GM23338 (cell line): ENCODE measurements at regions not wholly inside any gene's neighbourhood (a gene's known extent, or its start where the extent isn't known, plus 50 kb on each side); places are given as distances from the start of the nearest gene placed in this dataset.

Source experiments
- ATAC-seq: fragments of 200-7000 bp; cut with Tn5 transposase; 3 replicates; pipeline ENCODE4 v1.9.1; 2020
- DNase-seq: peaks from one replicate; pipeline ENCODE4 v3.0.0-alpha.2; 2015; ENCODE audit warnings: low spot score
- H2AFZ ChIP-seq: fragments of 200-600 bp; sonication (generic); 2 replicates; pipeline ENCODE4 v1.8.0; 2016; ENCODE audit warnings: antibody characterized with exemption, mild to moderate bottlenecking, moderate library complexity
- H3F3A ChIP-seq: fragments of 200-600 bp; sonication (generic); replicated peaks from 2 replicates; pipeline ENCODE4 v1.8.0; 2017; ENCODE audit warnings: antibody characterized with exemption, mixed run types, low read depth
- H3K27ac ChIP-seq: fragments of 200-600 bp; sonication (generic); 2 replicates; pipeline ENCODE4 v1.6.1; 2016; ENCODE audit warnings: low read depth
- H3K27me3 ChIP-seq: fragments of 200-600 bp; sonication (generic); 2 replicates; pipeline ENCODE4 v1.8.0; 2016; ENCODE audit warnings: mild to moderate bottlenecking, mixed run types, moderate library complexity; ENCODE audit not compliant: insufficient read depth
- H3K36me3 ChIP-seq: fragments of 200-600 bp; sonication (generic); 2 replicates; pipeline ENCODE4 v1.8.0; 2016; ENCODE audit warnings: mild to moderate bottlenecking; ENCODE audit not compliant: insufficient read depth
- H3K4me1 ChIP-seq: fragments of 200-600 bp; sonication (generic); 2 replicates; pipeline ENCODE4 v1.8.0; 2016; ENCODE audit warnings: mild to moderate bottlenecking, moderate library complexity; ENCODE audit not compliant: insufficient read depth
- H3K4me2 ChIP-seq: fragments of 200-600 bp; sonication (generic); 2 replicates; pipeline ENCODE4 v1.7.1; 2017; ENCODE audit warnings: mixed run types
- H3K4me3 ChIP-seq: fragments of 200-600 bp; sonication (generic); 2 replicates; pipeline ENCODE4 v1.6.1; 2016; ENCODE audit warnings: mixed run types
- H3K79me2 ChIP-seq: fragments of 200-600 bp; sonication (generic); replicated peaks from 2 replicates; pipeline ENCODE4 v1.8.0; 2017; ENCODE audit warnings: mild to moderate bottlenecking; ENCODE audit not compliant: insufficient read depth
- H3K9me2 ChIP-seq: fragments of 200-600 bp; sonication (generic); 2 replicates; pipeline ENCODE4 v1.8.0; 2017; ENCODE audit not compliant: insufficient read depth
- H4K20me1 ChIP-seq: fragments of 200-600 bp; sonication (generic); replicated peaks from 2 replicates; pipeline ENCODE4 v1.8.0; 2017; ENCODE audit warnings: mild to moderate bottlenecking; ENCODE audit not compliant: insufficient read depth
- H3K27ac Mint-ChIP-seq: 2 replicates; pipeline ENCODE4 v1.8.0; 2020; ENCODE audit warnings: inconsistent platforms, mild to moderate bottlenecking, moderate library complexity, mixed read lengths
- H3K27me3 Mint-ChIP-seq: 3 replicates; pipeline ENCODE4 v1.8.0; 2022; ENCODE audit warnings: low read depth, mild to moderate bottlenecking, moderate library complexity, mixed read lengths, inconsistent platforms; ENCODE audit not compliant: insufficient read depth, poor library complexity
- H3K36me3 Mint-ChIP-seq: 3 replicates; pipeline ENCODE4 v1.8.0; 2021; ENCODE audit warnings: low read depth, mild to moderate bottlenecking, inconsistent platforms, moderate library complexity, mixed read lengths
- H3K4me1 Mint-ChIP-seq: 3 replicates; pipeline ENCODE4 v1.8.0; 2020; ENCODE audit warnings: mild to moderate bottlenecking, inconsistent platforms, mixed read lengths
- H3K4me3 Mint-ChIP-seq: 3 replicates; pipeline ENCODE4 v1.8.0; 2021; ENCODE audit warnings: moderate library complexity, mild to moderate bottlenecking, inconsistent platforms, mixed read lengths
- H3K9me3 Mint-ChIP-seq: 3 replicates; pipeline ENCODE4 v1.8.0; 2020; ENCODE audit warnings: moderate library complexity, mild to moderate bottlenecking, inconsistent platforms, mixed read lengths
- CREB1 ChIP-seq: fragments of 250-450 bp; sonication (Bioruptor Pico); IDR thresholded peaks from 2 replicates; pipeline ENCODE4 v1.5.0; 2020; ENCODE audit warnings: low read depth, mild to moderate bottlenecking, moderate library complexity
- ETS1 ChIP-seq: IDR thresholded peaks from 2 replicates; pipeline ENCODE4 v1.6.1; 2016; ENCODE audit warnings: antibody characterized with exemption
- EZH2phosphoT487 ChIP-seq: fragments of 200-600 bp; sonication (generic); IDR thresholded peaks from one replicate; pipeline ENCODE4 v1.8.1; 2018; ENCODE audit warnings: antibody characterized with exemption; ENCODE audit not compliant: unreplicated experiment
- REST ChIP-seq: IDR thresholded peaks from one replicate; pipeline ENCODE4 v1.6.1; 2018; ENCODE audit warnings: antibody characterized with exemption; ENCODE audit not compliant: unreplicated experiment
- STAT1 ChIP-seq: IDR thresholded peaks from one replicate; pipeline ENCODE4 v1.6.1; 2016; ENCODE audit warnings: antibody characterized with exemption; ENCODE audit not compliant: unreplicated experiment
- ZNF331 ChIP-seq: fragments of 250-450 bp; sonication (Bioruptor Pico); IDR thresholded peaks from 2 replicates; pipeline ENCODE4 v1.5.0; 2020; ENCODE audit warnings: low read depth, mild to moderate bottlenecking, moderate library complexity
- TF ChIP-seq, protein P1 (sequence below), 2 experiments: fragments of 200-600 bp in 1 of 2; sonication (generic) in 1 of 2; conservative IDR thresholded peaks; 2 replicates each; pipeline versions ENCODE4 v1.5.1 to v1.6.1; 2016 to 2017; ENCODE audit warnings: antibody characterized with exemption in 2 of 2, low read depth in 2 of 2, mild to moderate bottlenecking in 2 of 2, moderate library complexity in 1 of 2
- TF ChIP-seq, protein P2 (sequence below): fragments of 250-450 bp; sonication (Bioruptor Pico); IDR thresholded peaks from 2 replicates; pipeline ENCODE4 v1.5.0; 2020; ENCODE audit warnings: mild to moderate bottlenecking, moderate library complexity

DNA sequence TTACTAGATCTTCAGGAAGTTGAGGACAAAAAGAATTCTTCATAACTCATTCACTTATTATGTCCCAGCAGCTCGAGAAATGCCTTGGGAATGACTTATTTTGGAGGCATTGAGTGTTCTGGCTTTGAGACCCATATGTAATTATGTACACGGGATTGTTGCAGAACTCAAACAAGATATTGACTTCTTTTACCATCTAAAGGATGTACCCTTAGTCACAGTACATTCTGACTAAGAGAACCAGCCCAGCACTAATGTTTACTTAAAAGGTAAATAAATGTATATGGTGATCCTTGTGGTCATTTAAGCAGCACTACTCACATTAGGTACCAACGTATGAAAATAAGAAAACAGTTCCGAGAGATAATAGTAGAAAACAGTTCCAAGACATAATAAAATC lies 268.9 kb downstream of the ADCYAP1 start (continued):
- TF ChIP-seq ETS1 (no peak), EZH2phosphoT487 (no peak)
- TF ChIP-seq, protein P1, sequence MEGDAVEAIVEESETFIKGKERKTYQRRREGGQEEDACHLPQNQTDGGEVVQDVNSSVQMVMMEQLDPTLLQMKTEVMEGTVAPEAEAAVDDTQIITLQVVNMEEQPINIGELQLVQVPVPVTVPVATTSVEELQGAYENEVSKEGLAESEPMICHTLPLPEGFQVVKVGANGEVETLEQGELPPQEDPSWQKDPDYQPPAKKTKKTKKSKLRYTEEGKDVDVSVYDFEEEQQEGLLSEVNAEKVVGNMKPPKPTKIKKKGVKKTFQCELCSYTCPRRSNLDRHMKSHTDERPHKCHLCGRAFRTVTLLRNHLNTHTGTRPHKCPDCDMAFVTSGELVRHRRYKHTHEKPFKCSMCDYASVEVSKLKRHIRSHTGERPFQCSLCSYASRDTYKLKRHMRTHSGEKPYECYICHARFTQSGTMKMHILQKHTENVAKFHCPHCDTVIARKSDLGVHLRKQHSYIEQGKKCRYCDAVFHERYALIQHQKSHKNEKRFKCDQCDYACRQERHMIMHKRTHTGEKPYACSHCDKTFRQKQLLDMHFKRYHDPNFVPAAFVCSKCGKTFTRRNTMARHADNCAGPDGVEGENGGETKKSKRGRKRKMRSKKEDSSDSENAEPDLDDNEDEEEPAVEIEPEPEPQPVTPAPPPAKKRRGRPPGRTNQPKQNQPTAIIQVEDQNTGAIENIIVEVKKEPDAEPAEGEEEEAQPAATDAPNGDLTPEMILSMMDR (conservative IDR thresholded peaks at IDR 0.05; ENCODE audit: low read depth in 2 of 2) = no peak

DNA sequence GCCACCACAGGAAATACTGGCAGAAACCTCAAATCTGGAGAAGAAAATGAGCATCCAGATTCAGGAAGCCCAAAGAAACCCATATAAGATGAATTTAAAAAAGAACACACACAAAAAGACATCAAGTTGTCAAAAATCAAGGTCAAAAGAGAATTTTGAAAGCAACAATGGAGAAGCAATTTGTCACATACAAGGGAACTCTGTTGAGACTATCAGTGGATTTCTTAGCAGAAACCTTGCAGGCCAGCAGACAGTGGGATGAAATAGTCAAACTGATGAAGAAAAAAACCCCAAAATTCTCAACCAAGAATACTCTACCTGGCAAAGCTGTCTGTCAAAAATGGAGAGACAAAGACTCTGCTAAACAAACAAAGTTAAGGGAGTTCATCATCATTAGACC lies 272.6 kb downstream of the ADCYAP1 start:
- Histone ChIP-seq H3K79me2 (no peaks in the 10 kb centered on the region), H3K4me1 (no peaks in the 10 kb centered on the region), H2AFZ (no peak overlapping the region), H3K4me3 (no peak overlapping the region), H3K36me3 (no peaks in the 10 kb centered on the region), H3K9me2 (no peaks in the 10 kb centered on the region), H3K27me3 (no peaks in the 10 kb centered on the region), H3F3A (no peaks in the 10 kb centered on the region), H4K20me1 (no peaks in the 10 kb centered on the region), H3K4me2 (no peak overlapping the region), H3K27ac (no peak overlapping the region)
- Mint-ChIP-seq H3K27ac (no peak overlapping the region), H3K36me3 (peaks cover 10% of the 10 kb centered on the region; the same call in 2 of the 3 replicates), H3K4me3 (no peak overlapping the region), H3K27me3 (no peaks in the 10 kb centered on the region), H3K4me1 (no peaks in the 10 kb centered on the region), H3K9me3 (peaks cover 27% of the 10 kb centered on the region; the same call in 2 of the 3 replicates)
- ATAC-seq (no peak), DNase-seq (no peak)
- no peak for TF ChIP-seq CREB1
- TF ChIP-seq REST = no peak
- TF ChIP-seq, protein P2, sequence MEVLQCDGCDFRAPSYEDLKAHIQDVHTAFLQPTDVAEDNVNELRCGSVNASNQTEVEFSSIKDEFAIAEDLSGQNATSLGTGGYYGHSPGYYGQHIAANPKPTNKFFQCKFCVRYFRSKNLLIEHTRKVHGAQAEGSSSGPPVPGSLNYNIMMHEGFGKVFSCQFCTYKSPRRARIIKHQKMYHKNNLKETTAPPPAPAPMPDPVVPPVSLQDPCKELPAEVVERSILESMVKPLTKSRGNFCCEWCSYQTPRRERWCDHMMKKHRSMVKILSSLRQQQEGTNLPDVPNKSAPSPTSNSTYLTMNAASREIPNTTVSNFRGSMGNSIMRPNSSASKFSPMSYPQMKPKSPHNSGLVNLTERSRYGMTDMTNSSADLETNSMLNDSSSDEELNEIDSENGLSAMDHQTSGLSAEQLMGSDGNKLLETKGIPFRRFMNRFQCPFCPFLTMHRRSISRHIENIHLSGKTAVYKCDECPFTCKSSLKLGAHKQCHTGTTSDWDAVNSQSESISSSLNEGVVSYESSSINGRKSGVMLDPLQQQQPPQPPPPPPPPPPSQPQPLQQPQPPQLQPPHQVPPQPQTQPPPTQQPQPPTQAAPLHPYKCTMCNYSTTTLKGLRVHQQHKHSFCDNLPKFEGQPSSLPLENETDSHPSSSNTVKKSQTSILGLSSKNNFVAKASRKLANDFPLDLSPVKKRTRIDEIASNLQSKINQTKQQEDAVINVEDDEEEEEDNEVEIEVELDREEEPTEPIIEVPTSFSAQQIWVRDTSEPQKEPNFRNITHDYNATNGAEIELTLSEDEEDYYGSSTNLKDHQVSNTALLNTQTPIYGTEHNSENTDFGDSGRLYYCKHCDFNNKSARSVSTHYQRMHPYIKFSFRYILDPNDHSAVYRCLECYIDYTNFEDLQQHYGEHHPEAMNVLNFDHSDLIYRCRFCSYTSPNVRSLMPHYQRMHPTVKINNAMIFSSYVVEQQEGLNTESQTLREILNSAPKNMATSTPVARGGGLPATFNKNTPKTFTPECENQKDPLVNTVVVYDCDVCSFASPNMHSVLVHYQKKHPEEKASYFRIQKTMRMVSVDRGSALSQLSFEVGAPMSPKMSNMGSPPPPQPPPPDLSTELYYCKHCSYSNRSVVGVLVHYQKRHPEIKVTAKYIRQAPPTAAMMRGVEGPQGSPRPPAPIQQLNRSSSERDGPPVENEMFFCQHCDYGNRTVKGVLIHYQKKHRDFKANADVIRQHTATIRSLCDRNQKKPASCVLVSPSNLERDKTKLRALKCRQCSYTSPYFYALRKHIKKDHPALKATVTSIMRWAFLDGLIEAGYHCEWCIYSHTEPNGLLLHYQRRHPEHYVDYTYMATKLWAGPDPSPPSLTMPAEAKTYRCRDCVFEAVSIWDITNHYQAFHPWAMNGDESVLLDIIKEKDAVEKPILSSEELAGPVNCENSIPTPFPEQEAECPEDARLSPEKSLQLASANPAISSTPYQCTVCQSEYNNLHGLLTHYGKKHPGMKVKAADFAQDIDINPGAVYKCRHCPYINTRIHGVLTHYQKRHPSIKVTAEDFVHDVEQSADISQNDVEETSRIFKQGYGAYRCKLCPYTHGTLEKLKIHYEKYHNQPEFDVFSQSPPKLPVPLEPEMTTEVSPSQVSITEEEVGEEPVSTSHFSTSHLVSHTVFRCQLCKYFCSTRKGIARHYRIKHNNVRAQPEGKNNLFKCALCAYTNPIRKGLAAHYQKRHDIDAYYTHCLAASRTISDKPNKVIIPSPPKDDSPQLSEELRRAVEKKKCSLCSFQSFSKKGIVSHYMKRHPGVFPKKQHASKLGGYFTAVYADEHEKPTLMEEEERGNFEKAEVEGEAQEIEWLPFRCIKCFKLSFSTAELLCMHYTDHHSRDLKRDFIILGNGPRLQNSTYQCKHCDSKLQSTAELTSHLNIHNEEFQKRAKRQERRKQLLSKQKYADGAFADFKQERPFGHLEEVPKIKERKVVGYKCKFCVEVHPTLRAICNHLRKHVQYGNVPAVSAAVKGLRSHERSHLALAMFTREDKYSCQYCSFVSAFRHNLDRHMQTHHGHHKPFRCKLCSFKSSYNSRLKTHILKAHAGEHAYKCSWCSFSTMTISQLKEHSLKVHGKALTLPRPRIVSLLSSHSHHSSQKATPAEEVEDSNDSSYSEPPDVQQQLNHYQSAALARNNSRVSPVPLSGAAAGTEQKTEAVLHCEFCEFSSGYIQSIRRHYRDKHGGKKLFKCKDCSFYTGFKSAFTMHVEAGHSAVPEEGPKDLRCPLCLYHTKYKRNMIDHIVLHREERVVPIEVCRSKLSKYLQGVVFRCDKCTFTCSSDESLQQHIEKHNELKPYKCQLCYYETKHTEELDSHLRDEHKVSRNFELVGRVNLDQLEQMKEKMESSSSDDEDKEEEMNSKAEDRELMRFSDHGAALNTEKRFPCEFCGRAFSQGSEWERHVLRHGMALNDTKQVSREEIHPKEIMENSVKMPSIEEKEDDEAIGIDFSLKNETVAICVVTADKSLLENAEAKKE = no peak
- no peak for TF ChIP-seq ZNF331 (CRISPR knock-in tag)
- no peak for TF ChIP-seq STAT1
